Hepatocyte (in vitro differentiated cells): ENCODE measurements at regions not wholly inside any gene's neighbourhood (a gene's known extent, or its start where the extent isn't known, plus 50 kb on each side); places are given as distances from the start of the nearest gene placed in this dataset.

Experiments
- DNase-seq: peaks from one replicate; pipeline ENCODE4 v3.0.0-alpha.2; 2016; ENCODE audit warnings: low spot score
- H2AFZ ChIP-seq: fragments of 200-600 bp; sonication (generic); 2 replicates; pipeline ENCODE4 v1.6.0; 2016; ENCODE audit warnings: antibody characterized with exemption, mild to moderate bottlenecking
- H3K27ac ChIP-seq: fragments of 200-600 bp; sonication (generic); 2 replicates; pipeline ENCODE4 v1.5.1; 2016; ENCODE audit warnings: mild to moderate bottlenecking
- H3K27me3 ChIP-seq: fragments of 200-600 bp; sonication (generic); 2 replicates; pipeline ENCODE4 v1.6.1; 2016
- H3K36me3 ChIP-seq: fragments of 200-600 bp; sonication (generic); replicated peaks from 2 replicates; pipeline ENCODE4 v1.5.1; 2016; ENCODE audit warnings: low read depth; ENCODE audit not compliant: insufficient read depth
- H3K4me1 ChIP-seq: fragments of 200-600 bp; sonication (generic); 2 replicates; pipeline ENCODE4 v1.5.1; 2016; ENCODE audit warnings: mild to moderate bottlenecking, moderate library complexity; ENCODE audit not compliant: insufficient read depth
- H3K4me2 ChIP-seq: fragments of 200-600 bp; sonication (generic); 2 replicates; pipeline ENCODE4 v1.6.0; 2016
- H3K4me3 ChIP-seq: fragments of 200-600 bp; sonication (generic); 2 replicates; pipeline ENCODE4 v1.5.1; 2016; ENCODE audit warnings: mild to moderate bottlenecking
- H3K79me2 ChIP-seq: fragments of 200-600 bp; sonication (generic); 2 replicates; pipeline ENCODE4 v1.6.0; 2017; ENCODE audit warnings: mild to moderate bottlenecking
- H3K9me2 ChIP-seq: fragments of 200-600 bp; sonication (generic); replicated peaks from 2 replicates; pipeline ENCODE4 v1.6.0; 2017; ENCODE audit warnings: mild to moderate bottlenecking; ENCODE audit not compliant: insufficient read depth
- H3K9me3 ChIP-seq: fragments of 200-600 bp; sonication (generic); 2 replicates; pipeline ENCODE4 v1.5.1; 2016; ENCODE audit warnings: low read depth, mild to moderate bottlenecking
- H4K20me1 ChIP-seq: fragments of 200-600 bp; sonication (generic); 2 replicates; pipeline ENCODE4 v1.6.0; 2016; ENCODE audit warnings: mild to moderate bottlenecking; ENCODE audit not compliant: insufficient read depth, poor library complexity, severe bottlenecking
- CTCF ChIP-seq: fragments of 200-600 bp; sonication (generic); IDR thresholded peaks from 2 replicates; pipeline ENCODE4 v1.5.1; 2016; ENCODE audit warnings: antibody characterized with exemption, mild to moderate bottlenecking; ENCODE audit not compliant: poor library complexity
- EZH2 ChIP-seq: fragments of 200-600 bp; sonication (generic); IDR thresholded peaks from 2 replicates; pipeline ENCODE4 v1.6.1; 2016; ENCODE audit warnings: antibody characterized with exemption, mild to moderate bottlenecking, borderline replicate concordance
- EZH2phosphoT487 ChIP-seq: fragments of 200-600 bp; sonication (generic); IDR thresholded peaks from one replicate; pipeline ENCODE4 v1.6.1; 2018; ENCODE audit warnings: antibody characterized with exemption, mild to moderate bottlenecking, low read depth, moderate library complexity; ENCODE audit not compliant: unreplicated experiment, severe bottlenecking
- WGBS: methylation state at CpG from one replicate; pipeline ENCODE4 v1.1.6; 2016; ENCODE audit warnings: low lambda C conversion rate; ENCODE audit errors: missing lambda C conversion rate; 5-methylcytosine and 5-hydroxymethylcytosine counted together

GRCh38 chr22:27641049-27641795, 160.3 kb downstream of the MN1 start:
- H3K9me3 ChIP-seq: no peaks in the 10 kb centered on the region
- H3K4me1 ChIP-seq: peaks cover 24% of the 10 kb centered on the region
- no peaks in the 10 kb centered on the region for H3K27me3 ChIP-seq
- H4K20me1 ChIP-seq: no peaks in the 10 kb centered on the region
- 55% methylated on average over 8 of the region's 8 CpGs for WGBS
- TF ChIP-seq EZH2phosphoT487: no peak
- no peak overlapping the region for H3K4me3 ChIP-seq
- H3K9me2 ChIP-seq: no peaks in the 10 kb centered on the region
- DNase-seq: no peak
- peak overlapping the region; percentile 32 for H3K4me2 ChIP-seq
- H2AFZ ChIP-seq: no peak overlapping the region
- no peaks in the 10 kb centered on the region for H3K36me3 ChIP-seq
- no peaks in the 10 kb centered on the region for H3K79me2 ChIP-seq
- H3K27ac ChIP-seq: no peak overlapping the region

GRCh38 chr22:27642104-27642800, 159.3 kb downstream of the MN1 start:
- Histone ChIP-seq H3K27me3 (no peaks in the 10 kb centered on the region), H3K36me3 (no peaks in the 10 kb centered on the region), H3K9me3 (no peaks in the 10 kb centered on the region), H4K20me1 (no peaks in the 10 kb centered on the region), H3K4me3 (no peak overlapping the region), H3K4me1 (peaks cover 21% of the 10 kb centered on the region), H2AFZ (no peak overlapping the region), H3K4me2 (no peak overlapping the region), H3K27ac (no peak overlapping the region), H3K9me2 (no peaks in the 10 kb centered on the region), H3K79me2 (no peaks in the 10 kb centered on the region)
- TF ChIP-seq CTCF: no peak
- no peak for TF ChIP-seq EZH2
- no peak for TF ChIP-seq EZH2phosphoT487
- no peak for DNase-seq
- 62% methylated on average over 28 of the region's 28 CpGs for WGBS

GRCh38 chr22:27643907-27644306, 157.6 kb downstream of the MN1 start:
- 98% methylated on average over 13 of the region's 13 CpGs for WGBS

More at GRCh38 chr22:27643907-27644306, 157.6 kb downstream of the MN1 start:
- no peak for TF ChIP-seq EZH2phosphoT487
- no peak for TF ChIP-seq EZH2
- TF ChIP-seq CTCF: no peak
- no peaks in the 10 kb centered on the region for H3K36me3 ChIP-seq
- H2AFZ ChIP-seq: no peak overlapping the region
- no peaks in the 10 kb centered on the region for H3K79me2 ChIP-seq
- peaks cover 26% of the 10 kb centered on the region for H3K4me1 ChIP-seq
- no peaks in the 10 kb centered on the region for H3K9me2 ChIP-seq
- no peaks in the 10 kb centered on the region for H4K20me1 ChIP-seq
- H3K27me3 ChIP-seq: no peaks in the 10 kb centered on the region
- no peaks in the 10 kb centered on the region for H3K9me3 ChIP-seq
- DNase-seq: no peak
- H3K4me2 ChIP-seq: no peak overlapping the region
- no peak overlapping the region for H3K4me3 ChIP-seq
- no peak overlapping the region for H3K27ac ChIP-seq
